ENCODE measurements at regions not wholly inside any gene's neighbourhood (a gene's known extent, or its start where the extent isn't known, plus 50 kb on each side); places are given as distances from the start of the nearest gene placed in this dataset.

DNA sequence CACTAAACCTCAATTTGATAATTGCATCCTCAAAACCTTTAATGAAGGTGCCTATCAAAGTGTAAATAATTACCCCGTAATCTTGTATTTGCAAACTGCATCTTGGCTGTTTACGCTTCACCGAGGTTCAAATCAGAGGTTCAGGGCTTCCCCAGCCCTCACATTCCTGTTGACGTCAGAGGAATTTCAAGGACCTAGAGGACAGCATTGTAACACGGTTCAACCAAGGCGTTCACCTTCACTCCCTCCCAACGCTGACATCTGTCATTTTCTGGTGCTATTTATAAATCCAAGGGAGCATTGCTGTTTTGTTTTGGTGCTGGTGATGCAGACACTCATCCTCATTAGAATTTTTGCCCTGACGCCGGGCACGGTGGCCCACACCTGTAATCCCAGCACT lies 691.6 kb upstream of the RBFOX1 start:
- no peak overlapping the region for H3K4me3 Mint-ChIP-seq

GRCh38 chr16:6636457-6636856 lies 696.2 kb upstream of the RBFOX1 start:
- H3K4me1 ChIP-seq (ENCODE audit: control insufficient read depth, insufficient read depth, low read length, poor library complexity, severe bottlenecking) = no peaks in the 10 kb centered on the region
- Mint-ChIP-seq H3K4me1 (no peaks in the 10 kb centered on the region), H3K9me3 (peaks cover 0 to 2% (median 0%) of the 10 kb centered on the region in 7 donors), H3K27ac (no peak overlapping the region), H3K36me3 (no peaks in the 10 kb centered on the region), H3K4me3 (no peak overlapping the region), H3K27me3 (no peaks in the 10 kb centered on the region)
- H3K36me3 ChIP-seq (ENCODE audit: control insufficient read depth, insufficient read depth, low read length) = no peaks in the 10 kb centered on the region
- no peak for ATAC-seq (ENCODE audit: low read depth in 2 of 2)
- H3K4me3 ChIP-seq (ENCODE audit: low read depth, low read length) = no peak overlapping the region
- H3K27me3 ChIP-seq (ENCODE audit: control insufficient read depth, insufficient read depth, low read length) = no peaks in the 10 kb centered on the region
- no peak for DNase-seq
- H3K9me3 ChIP-seq (ENCODE audit: control insufficient read depth in 2 of 2, low read length in 2 of 2) = no peaks in the 10 kb centered on the region
- no peak overlapping the region for H3K27ac ChIP-seq (ENCODE audit: insufficient read depth, low read length, poor library complexity, severe bottlenecking)

More for the DNA sequence above, 691.6 kb upstream of the RBFOX1 start:
- H3K4me1 ChIP-seq (ENCODE audit: control insufficient read depth, insufficient read depth, low read length, poor library complexity, severe bottlenecking) = no peaks in the 10 kb centered on the region
- Mint-ChIP-seq H3K9me3 (no peaks in the 10 kb centered on the region), H3K27ac (no peak overlapping the region), H3K4me1 (peaks cover 0 to 8% (median 6%) of the 10 kb centered on the region in 4 donors), H3K27me3 (no peaks in the 10 kb centered on the region), H3K36me3 (no peaks in the 10 kb centered on the region)
- H3K4me3 ChIP-seq (ENCODE audit: low read depth, low read length) = no peak overlapping the region
- no peak for DNase-seq
- no peak for ATAC-seq (ENCODE audit: low read depth in 2 of 2)
- H3K27me3 ChIP-seq (ENCODE audit: control insufficient read depth, insufficient read depth, low read length) = no peaks in the 10 kb centered on the region
- no peak overlapping the region for H3K27ac ChIP-seq (ENCODE audit: insufficient read depth, low read length, poor library complexity, severe bottlenecking)
- H3K9me3 ChIP-seq (ENCODE audit: control insufficient read depth in 2 of 2, low read length in 2 of 2) = no peaks in the 10 kb centered on the region
- H3K36me3 ChIP-seq (ENCODE audit: control insufficient read depth, insufficient read depth, low read length) = no peaks in the 10 kb centered on the region

DNA sequence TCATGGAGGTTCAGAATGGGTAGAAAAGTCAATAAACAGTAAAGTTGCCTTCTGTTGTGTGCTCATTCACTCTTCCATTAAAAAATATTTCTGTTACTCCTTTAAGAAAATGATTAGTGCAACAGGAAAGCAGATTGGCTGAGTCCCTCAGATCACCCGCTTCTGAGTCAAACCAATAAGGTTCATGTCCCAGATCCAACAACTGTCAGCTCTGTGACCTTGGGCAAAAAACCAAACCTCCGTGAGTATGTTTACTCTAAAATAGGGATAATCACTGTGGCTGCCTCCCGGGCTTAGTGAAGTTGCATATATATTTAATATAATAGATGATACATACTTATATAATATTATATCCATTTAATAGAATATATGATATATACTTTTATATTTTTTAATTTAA lies 698.5 kb upstream of the RBFOX1 start:
- Histone ChIP-seq H3K4me3 (ENCODE audit: low read depth, low read length) (no peak overlapping the region), H3K36me3 (ENCODE audit: control insufficient read depth, insufficient read depth, low read length) (no peaks in the 10 kb centered on the region), H3K27me3 (ENCODE audit: control insufficient read depth, insufficient read depth, low read length) (no peaks in the 10 kb centered on the region), H3K27ac (ENCODE audit: insufficient read depth, low read length, poor library complexity, severe bottlenecking) (no peak overlapping the region), H3K4me1 (ENCODE audit: control insufficient read depth, insufficient read depth, low read length, poor library complexity, severe bottlenecking) (no peaks in the 10 kb centered on the region), H3K9me3 (ENCODE audit: control insufficient read depth in 2 of 2, low read length in 2 of 2) (no peaks in the 10 kb centered on the region)
- H3K4me1 Mint-ChIP-seq = no peaks in the 10 kb centered on the region
- H3K4me3 Mint-ChIP-seq = no peak overlapping the region
- no peak for DNase-seq
- H3K9me3 Mint-ChIP-seq = peaks cover 0 to 4% (median 0%) of the 10 kb centered on the region in 7 donors
- H3K36me3 Mint-ChIP-seq = no peaks in the 10 kb centered on the region
- H3K27ac Mint-ChIP-seq = no peak overlapping the region
- ATAC-seq (ENCODE audit: low read depth in 2 of 2) = no peak
- H3K27me3 Mint-ChIP-seq = no peaks in the 10 kb centered on the region

GRCh38 chr16:6633456-6633855 lies 699.2 kb upstream of the RBFOX1 start:
- Histone ChIP-seq H3K4me3 (ENCODE audit: low read depth, low read length) (no peak overlapping the region), H3K27me3 (ENCODE audit: control insufficient read depth, insufficient read depth, low read length) (no peaks in the 10 kb centered on the region), H3K36me3 (ENCODE audit: control insufficient read depth, insufficient read depth, low read length) (no peaks in the 10 kb centered on the region), H3K9me3 (ENCODE audit: control insufficient read depth in 2 of 2, low read length in 2 of 2) (no peaks in the 10 kb centered on the region), H3K4me1 (ENCODE audit: control insufficient read depth, insufficient read depth, low read length, poor library complexity, severe bottlenecking) (no peaks in the 10 kb centered on the region), H3K27ac (ENCODE audit: insufficient read depth, low read length, poor library complexity, severe bottlenecking) (no peak overlapping the region)
- Mint-ChIP-seq H3K27me3 (no peaks in the 10 kb centered on the region), H3K4me3 (no peak overlapping the region), H3K36me3 (no peaks in the 10 kb centered on the region), H3K27ac (no peak overlapping the region), H3K9me3 (peaks cover 0 to 4% (median 1%) of the 10 kb centered on the region in 7 donors), H3K4me1 (no peaks in the 10 kb centered on the region)
- DNase-seq (no peak), ATAC-seq (ENCODE audit: low read depth in 2 of 2) (no peak)

GRCh38 chr16:6629110-6629509 lies 703.5 kb upstream of the RBFOX1 start:
- DNase-seq (no peak), ATAC-seq (ENCODE audit: low read depth in 2 of 2) (no peak)
- Histone ChIP-seq H3K36me3 (ENCODE audit: control insufficient read depth, insufficient read depth, low read length) (no peaks in the 10 kb centered on the region), H3K4me3 (ENCODE audit: low read depth, low read length) (no peak overlapping the region), H3K27ac (ENCODE audit: insufficient read depth, low read length, poor library complexity, severe bottlenecking) (no peak overlapping the region), H3K9me3 (ENCODE audit: control insufficient read depth in 2 of 2, low read length in 2 of 2) (no peaks in the 10 kb centered on the region), H3K4me1 (ENCODE audit: control insufficient read depth, insufficient read depth, low read length, poor library complexity, severe bottlenecking) (no peaks in the 10 kb centered on the region), H3K27me3 (ENCODE audit: control insufficient read depth, insufficient read depth, low read length) (no peaks in the 10 kb centered on the region)
- H3K36me3 Mint-ChIP-seq = no peaks in the 10 kb centered on the region
- H3K27ac Mint-ChIP-seq = no peak overlapping the region
- H3K27me3 Mint-ChIP-seq = no peaks in the 10 kb centered on the region
- no peaks in the 10 kb centered on the region for H3K4me1 Mint-ChIP-seq
- peaks cover 0 to 7% (median 2%) of the 10 kb centered on the region in 7 donors for H3K9me3 Mint-ChIP-seq
- H3K4me3 Mint-ChIP-seq = no peak overlapping the region

DNA sequence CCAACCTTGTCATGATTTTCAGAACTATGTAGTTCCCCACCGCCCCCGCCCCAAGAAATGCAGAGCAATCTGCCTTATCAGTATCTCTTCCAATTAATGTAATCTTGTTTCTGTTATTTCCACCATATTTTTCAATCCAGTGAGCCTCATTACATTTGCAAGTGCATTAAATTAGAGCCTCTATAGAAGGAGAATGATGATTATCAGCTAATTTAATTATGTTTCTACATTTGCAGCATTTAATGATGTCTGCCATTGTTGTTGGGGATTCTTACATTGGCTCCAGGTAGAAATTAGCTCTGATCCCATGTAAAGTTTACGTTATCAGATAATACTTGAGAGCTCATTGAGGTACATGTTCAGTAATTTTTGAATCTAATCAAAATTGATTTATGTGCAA lies 707.0 kb upstream of the RBFOX1 start:
- H3K27ac ChIP-seq (ENCODE audit: insufficient read depth, low read length, poor library complexity, severe bottlenecking) = no peak overlapping the region
- H3K9me3 ChIP-seq (ENCODE audit: control insufficient read depth in 2 of 2, low read length in 2 of 2) = no peaks in the 10 kb centered on the region
- Mint-ChIP-seq H3K9me3 (peaks cover 0 to 7% (median 3%) of the 10 kb centered on the region in 7 donors), H3K27ac (no peak overlapping the region), H3K36me3 (no peaks in the 10 kb centered on the region), H3K27me3 (no peaks in the 10 kb centered on the region), H3K4me1 (no peaks in the 10 kb centered on the region), H3K4me3 (no peak overlapping the region)
- H3K4me3 ChIP-seq (ENCODE audit: low read depth, low read length) = no peak overlapping the region
- H3K4me1 ChIP-seq (ENCODE audit: control insufficient read depth, insufficient read depth, low read length, poor library complexity, severe bottlenecking) = no peaks in the 10 kb centered on the region
- no peaks in the 10 kb centered on the region for H3K36me3 ChIP-seq (ENCODE audit: control insufficient read depth, insufficient read depth, low read length)
- no peaks in the 10 kb centered on the region for H3K27me3 ChIP-seq (ENCODE audit: control insufficient read depth, insufficient read depth, low read length)
- DNase-seq (no peak), ATAC-seq (ENCODE audit: low read depth in 2 of 2) (no peak)

DNA sequence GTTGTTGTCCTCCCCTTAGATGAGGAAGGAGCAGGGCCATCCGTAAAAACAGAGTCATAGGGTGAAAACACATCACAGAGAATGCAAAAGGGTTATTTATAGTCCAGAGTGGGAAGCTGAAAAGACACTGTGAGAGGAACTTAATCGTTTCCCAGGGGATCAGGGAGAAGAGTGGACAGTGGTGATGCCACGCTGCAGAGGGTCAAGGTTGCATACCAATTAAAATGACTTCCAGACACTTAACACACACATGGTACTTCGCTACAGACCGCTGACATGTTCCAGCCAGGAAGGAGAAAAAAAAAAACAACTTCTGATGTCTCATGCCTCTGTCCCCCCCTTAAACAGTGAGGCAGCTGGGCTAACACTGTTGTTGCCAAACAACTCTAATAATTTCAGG lies 713.8 kb upstream of the RBFOX1 start:
- no peak overlapping the region for H3K27ac Mint-ChIP-seq
- Histone ChIP-seq H3K27me3 (ENCODE audit: control insufficient read depth, insufficient read depth, low read length) (no peaks in the 10 kb centered on the region), H3K4me3 (ENCODE audit: low read depth, low read length) (no peak overlapping the region), H3K4me1 (ENCODE audit: control insufficient read depth, insufficient read depth, low read length, poor library complexity, severe bottlenecking) (no peaks in the 10 kb centered on the region), H3K9me3 (ENCODE audit: control insufficient read depth in 2 of 2, low read length in 2 of 2) (peaks cover 0 to 2% of the 10 kb centered on the region in 2 experiments), H3K27ac (ENCODE audit: insufficient read depth, low read length, poor library complexity, severe bottlenecking) (no peak overlapping the region), H3K36me3 (ENCODE audit: control insufficient read depth, insufficient read depth, low read length) (no peaks in the 10 kb centered on the region)
- no peaks in the 10 kb centered on the region for H3K27me3 Mint-ChIP-seq
- H3K36me3 Mint-ChIP-seq = no peaks in the 10 kb centered on the region
- H3K9me3 Mint-ChIP-seq = peaks cover 1 to 17% (median 8%) of the 10 kb centered on the region in 7 donors
- no peak for DNase-seq
- H3K4me3 Mint-ChIP-seq = no peak overlapping the region
- peaks cover 0 to 2% (median 0%) of the 10 kb centered on the region in 4 donors for H3K4me1 Mint-ChIP-seq
- ATAC-seq (ENCODE audit: low read depth in 2 of 2) = no peak

GRCh38 chr16:6616746-6617145 lies 715.9 kb upstream of the RBFOX1 start:
- peaks cover 0 to 2% (median 0%) of the 10 kb centered on the region in 4 donors for H3K4me1 Mint-ChIP-seq

More at GRCh38 chr16:6616746-6617145, 715.9 kb upstream of the RBFOX1 start:
- no peaks in the 10 kb centered on the region for H3K36me3 Mint-ChIP-seq
- no peaks in the 10 kb centered on the region for H3K4me1 ChIP-seq (ENCODE audit: control insufficient read depth, insufficient read depth, low read length, poor library complexity, severe bottlenecking)
- H3K36me3 ChIP-seq (ENCODE audit: control insufficient read depth, insufficient read depth, low read length) = no peaks in the 10 kb centered on the region
- no peak overlapping the region for H3K4me3 Mint-ChIP-seq
- no peaks in the 10 kb centered on the region for H3K27me3 Mint-ChIP-seq
- H3K4me3 ChIP-seq (ENCODE audit: low read depth, low read length) = no peak overlapping the region
- peaks cover 0 to 2% of the 10 kb centered on the region in 2 experiments for H3K9me3 ChIP-seq (ENCODE audit: control insufficient read depth in 2 of 2, low read length in 2 of 2)
- no peaks in the 10 kb centered on the region for H3K27me3 ChIP-seq (ENCODE audit: control insufficient read depth, insufficient read depth, low read length)
- peaks cover 3 to 17% (median 9%) of the 10 kb centered on the region in 7 donors for H3K9me3 Mint-ChIP-seq
- H3K27ac ChIP-seq (ENCODE audit: insufficient read depth, low read length, poor library complexity, severe bottlenecking) = no peak overlapping the region
- no peak for ATAC-seq (ENCODE audit: low read depth in 2 of 2)
- no peak for DNase-seq
- H3K27ac Mint-ChIP-seq = no peak overlapping the region
